Activated CD4-positive, alpha-beta T cell treated with anti-CD3 and anti-CD28 coated beads, Interleukin-2, amount 10 ng/mL, durations not matched to agents 7 days and 5 days (primary cell): ENCODE measurements at regions not wholly inside any gene's neighbourhood (a gene's known extent, or its start where the extent isn't known, plus 50 kb on each side); places are given as distances from the start of the nearest gene placed in this dataset.

Experiments
- CTCF ChIA-PET: fragments of 350-600 bp; sonication (Branson Sonifier 250); formaldehyde crosslinking; loops from one replicate; lab custom pipeline; 2021; ENCODE audit warnings: antibody characterized with exemption; lab: Charles Lee
- POLR2A ChIA-PET: fragments of 350-600 bp; sonication (Branson Sonifier 250); formaldehyde crosslinking; loops from one replicate; lab custom pipeline; 2021; ENCODE audit warnings: antibody characterized with exemption; lab: Charles Lee
- DNase-seq: peaks from one replicate; pipeline ENCODE4 v3.0.0-alpha.2; 2020
- H3K27ac Mint-ChIP-seq: one replicate; pipeline ENCODE4 v1.8.0; 2021; ENCODE audit warnings: mild to moderate bottlenecking, moderate library complexity, mixed read lengths
- H3K27me3 Mint-ChIP-seq: one replicate; pipeline ENCODE4 v1.8.0; 2021; ENCODE audit warnings: mixed read lengths
- H3K36me3 Mint-ChIP-seq: one replicate; pipeline ENCODE4 v1.8.0; 2021; ENCODE audit warnings: low read depth, mixed read lengths
- H3K4me1 Mint-ChIP-seq: one replicate; pipeline ENCODE4 v1.8.0; 2021; ENCODE audit warnings: mixed read lengths
- H3K4me3 Mint-ChIP-seq: one replicate; pipeline ENCODE4 v1.8.0; 2021; ENCODE audit warnings: mild to moderate bottlenecking, moderate library complexity, mixed read lengths
- H3K9me3 Mint-ChIP-seq: one replicate; pipeline ENCODE4 v1.8.0; 2021; ENCODE audit warnings: mixed read lengths

DNA sequence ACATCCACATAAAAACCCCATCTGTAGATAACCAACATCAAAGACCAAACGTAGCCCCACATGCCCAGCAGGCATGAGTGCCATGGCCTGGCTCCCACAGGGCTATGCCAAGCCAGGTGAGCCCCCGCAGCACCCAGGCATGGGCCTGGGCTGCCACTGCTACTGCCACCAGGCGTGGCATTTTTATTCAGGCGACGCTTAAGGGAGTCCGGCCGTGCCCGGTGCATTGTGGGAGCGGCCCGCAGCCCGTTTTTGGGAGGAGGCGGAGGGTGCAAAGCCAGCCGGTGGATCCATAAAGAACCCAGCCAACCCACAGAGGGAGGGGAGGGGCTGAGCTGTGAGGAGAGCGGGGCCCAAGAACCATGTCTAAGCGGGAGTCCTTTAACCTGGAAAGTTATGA, 83.6 kb downstream of the XIST start:
- Mint-ChIP-seq H3K27me3 (peaks cover 2% of the 10 kb centered on the region), H3K9me3 (no peaks in the 10 kb centered on the region), H3K36me3 (no peaks in the 10 kb centered on the region), H3K27ac (no peak overlapping the region), H3K4me3 (no peak overlapping the region), H3K4me1 (no peaks in the 10 kb centered on the region)
- ChIA-PET CTCF (no interaction called here), POLR2A (no interaction called here)
- no peak for DNase-seq

DNA sequence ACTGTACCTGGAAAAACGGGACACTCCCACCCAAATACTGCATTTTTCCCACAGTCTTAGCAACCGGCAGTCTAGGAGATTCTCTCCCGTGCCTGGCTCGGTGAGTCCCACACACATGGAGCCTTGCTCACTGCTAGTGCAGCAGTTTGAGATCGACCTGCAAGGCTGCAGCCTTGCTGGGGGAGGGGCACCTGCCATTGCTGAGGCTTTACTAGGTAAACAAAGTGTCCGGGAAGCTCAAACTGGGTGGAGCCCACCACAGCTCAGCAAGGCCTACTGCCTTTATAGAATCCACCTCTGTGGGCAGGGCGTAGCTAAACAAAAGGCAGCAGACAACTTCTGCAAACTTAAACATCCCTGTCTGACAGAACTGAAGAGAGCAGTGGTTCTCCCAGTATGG, 84.4 kb downstream of the XIST start:
- Mint-ChIP-seq H3K27ac (no peak overlapping the region), H3K9me3 (no peaks in the 10 kb centered on the region), H3K4me3 (no peak overlapping the region), H3K36me3 (no peaks in the 10 kb centered on the region), H3K27me3 (no peaks in the 10 kb centered on the region), H3K4me1 (no peaks in the 10 kb centered on the region)
- DNase-seq = no peak
- POLR2A ChIA-PET = no interaction called here
- CTCF ChIA-PET = no interaction called here

DNA sequence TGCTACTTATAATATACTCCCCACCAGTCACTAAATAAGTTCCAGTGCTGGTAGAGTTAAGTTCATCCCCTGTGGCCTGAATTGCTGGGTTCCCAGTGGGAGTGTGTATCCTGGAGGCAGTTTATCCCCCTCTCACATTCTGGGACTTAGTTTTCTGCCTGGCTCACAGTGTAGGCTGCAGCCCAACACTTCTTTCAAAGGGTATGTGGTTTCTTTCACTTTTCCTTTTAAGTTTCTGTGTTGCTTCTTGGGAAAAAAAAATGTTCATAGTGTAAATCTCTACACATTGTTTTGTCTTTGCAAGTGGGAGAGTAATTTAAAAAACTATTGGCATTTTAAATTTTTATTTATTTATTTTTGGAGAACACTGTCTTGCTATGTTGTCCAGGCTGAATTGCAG, 85.5 kb downstream of the XIST start:
- Mint-ChIP-seq H3K36me3 (no peaks in the 10 kb centered on the region), H3K9me3 (no peaks in the 10 kb centered on the region), H3K4me1 (no peaks in the 10 kb centered on the region), H3K4me3 (no peak overlapping the region), H3K27me3 (no peaks in the 10 kb centered on the region), H3K27ac (peak overlapping the region; percentile 60)
- no peak for DNase-seq
- ChIA-PET POLR2A (no interaction called here), CTCF (interaction anchor here (0.6 kb wide), 1 partner anchor 545 kb away, joined by 5 read pairs; no protein-coding TSS in a partner anchor)

DNA sequence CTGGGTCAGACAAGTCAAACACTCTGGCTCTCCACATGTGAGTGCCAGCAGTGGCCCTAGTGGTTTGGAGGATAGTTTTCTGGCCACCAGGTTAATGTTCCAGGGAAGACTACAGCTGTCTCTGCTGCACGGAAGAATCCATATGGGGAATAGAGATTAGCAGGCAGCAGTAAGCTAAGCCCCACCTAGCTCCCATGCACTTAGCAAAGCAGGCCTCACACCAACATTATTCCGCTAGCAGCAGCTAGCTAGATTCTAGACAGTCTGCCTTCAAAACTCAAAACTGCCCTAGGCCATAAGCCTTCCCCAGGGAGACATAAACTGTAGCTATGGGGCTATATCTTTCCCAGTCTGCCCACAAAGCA, 86.1 kb downstream of the XIST start:
- H3K27me3 Mint-ChIP-seq = no peaks in the 10 kb centered on the region
- no peaks in the 10 kb centered on the region for H3K36me3 Mint-ChIP-seq
- ChIA-PET CTCF (no interaction called here), POLR2A (no interaction called here)
- H3K4me3 Mint-ChIP-seq = no peak overlapping the region
- H3K9me3 Mint-ChIP-seq = peaks cover 2% of the 10 kb centered on the region
- H3K27ac Mint-ChIP-seq = peak overlapping the region; percentile 60
- DNase-seq = no peak
- no peaks in the 10 kb centered on the region for H3K4me1 Mint-ChIP-seq

GRCh38 chrX:73765776-73766430, 86.6 kb downstream of the XIST start:
- H3K4me3 Mint-ChIP-seq = no peak overlapping the region

GRCh38 chrX:73758250-73758649, 94.3 kb downstream of the XIST start:
- DNase-seq = no peak
- Mint-ChIP-seq H3K4me3 (no peak overlapping the region), H3K9me3 (peaks cover 2% of the 10 kb centered on the region), H3K27me3 (no peaks in the 10 kb centered on the region), H3K4me1 (no peaks in the 10 kb centered on the region), H3K27ac (no peak overlapping the region), H3K36me3 (no peaks in the 10 kb centered on the region)
- ChIA-PET POLR2A (no interaction called here), CTCF (no interaction called here)

More at GRCh38 chrX:73765776-73766430, 86.6 kb downstream of the XIST start:
- Mint-ChIP-seq H3K36me3 (no peaks in the 10 kb centered on the region), H3K9me3 (peaks cover 2% of the 10 kb centered on the region), H3K27ac (no peak overlapping the region), H3K27me3 (no peaks in the 10 kb centered on the region), H3K4me1 (no peaks in the 10 kb centered on the region)
- ChIA-PET CTCF (no interaction called here), POLR2A (no interaction called here)
- DNase-seq = no peak
